NCI-H2227 treated with DMSO at 0.1 percent for 48 hours (cell line): ENCODE measurements at regions not wholly inside any gene's neighbourhood (a gene's known extent, or its start where the extent isn't known, plus 50 kb on each side); places are given as distances from the start of the nearest gene placed in this dataset.

Experiments
- DNase-seq: peaks from one replicate; lab custom pipeline; 2025; lab: John Stamatoyannopoulos, UW

DNA sequence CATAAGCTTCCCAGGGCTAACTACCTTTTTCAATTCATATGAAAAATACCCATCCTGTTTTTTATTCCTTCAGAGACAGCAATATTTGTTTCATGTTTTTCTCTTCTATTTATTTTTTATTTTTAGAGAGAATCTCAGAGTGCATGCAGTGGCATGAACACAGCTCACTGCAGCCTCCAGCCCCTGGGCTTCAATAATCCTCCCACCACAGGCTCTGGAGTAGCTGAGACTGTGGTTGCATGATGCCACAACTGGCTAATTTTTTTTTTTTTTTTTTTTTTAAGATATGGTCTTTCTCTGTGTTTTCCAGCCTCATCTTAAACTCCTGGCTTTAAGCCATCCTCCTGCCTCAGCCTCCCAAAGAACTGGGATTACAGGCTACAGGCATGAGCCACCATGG, 296.7 kb upstream of the AKR1E2 start:
- no peak for DNase-seq

DNA sequence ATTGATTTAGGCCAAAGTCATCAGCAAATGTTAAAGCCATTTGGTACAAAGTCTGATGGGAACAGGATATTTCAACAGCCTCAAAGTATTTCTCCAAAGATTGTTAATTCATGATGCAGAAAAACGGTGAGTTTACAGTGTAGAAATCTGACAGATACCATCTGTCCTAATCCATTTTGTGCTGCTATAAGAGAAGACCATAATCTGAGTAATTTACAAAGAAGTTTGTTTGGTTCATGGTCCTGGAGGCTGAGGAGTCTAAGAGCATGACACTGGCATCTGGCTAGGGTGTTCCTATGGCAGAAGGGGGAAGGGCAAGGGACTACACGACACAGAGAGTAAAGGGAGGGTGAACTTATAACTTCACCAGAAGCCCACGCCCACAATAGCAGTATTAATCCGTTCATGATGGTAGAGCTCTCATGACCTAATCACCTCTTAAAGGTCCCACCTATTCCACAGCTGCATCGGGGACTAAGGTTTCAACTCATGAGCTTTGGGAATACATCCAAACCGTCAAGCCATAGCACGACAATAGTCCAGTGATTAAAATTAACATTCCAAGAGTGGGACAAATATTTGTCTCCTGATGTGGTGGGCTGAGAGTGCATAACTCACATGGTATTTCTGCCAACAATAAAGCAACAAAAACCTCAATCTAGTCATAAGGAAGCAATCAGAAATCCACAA, 298.6 kb upstream of the AKR1E2 start:
- no peak for DNase-seq

DNA sequence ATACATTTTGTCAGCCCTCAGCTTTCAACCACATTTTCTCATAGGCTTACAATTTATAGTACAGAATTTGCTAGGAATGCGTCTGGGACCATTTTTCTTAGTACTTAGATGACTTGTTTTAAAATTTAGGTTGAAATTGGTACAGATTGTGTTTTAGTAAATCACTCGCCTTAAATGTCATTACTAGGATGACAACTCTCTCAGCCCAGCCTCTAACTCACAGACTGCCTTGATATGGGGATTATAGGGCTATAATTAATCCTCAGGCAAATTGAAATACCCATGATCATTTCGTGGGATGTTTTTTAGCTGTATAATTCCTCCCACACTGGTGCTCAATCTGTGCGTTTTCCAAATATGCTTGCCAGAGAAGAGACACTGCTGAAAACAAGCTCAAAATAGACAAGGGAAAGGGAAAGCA, 299.7 kb upstream of the AKR1E2 start:
- no peak for DNase-seq

DNA sequence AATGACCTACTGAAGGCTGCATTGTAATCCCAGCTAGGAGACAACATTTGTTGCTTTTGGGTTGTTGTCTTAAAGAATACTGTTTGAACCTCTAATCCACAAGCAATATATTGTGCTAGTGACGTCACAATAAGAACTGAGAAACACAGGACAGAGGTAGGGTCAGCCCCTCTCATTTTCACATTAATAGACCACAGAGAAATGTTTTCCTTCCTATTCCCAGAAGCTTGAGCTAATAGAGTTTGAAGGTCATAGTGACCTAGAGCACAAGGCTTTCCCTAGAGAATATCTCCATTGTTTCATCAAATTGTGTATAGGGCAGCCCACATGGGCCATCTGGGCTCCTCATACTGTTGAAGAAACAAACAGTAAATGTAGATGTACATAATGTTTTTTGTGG, 300.9 kb upstream of the AKR1E2 start:
- no peak for DNase-seq

DNA sequence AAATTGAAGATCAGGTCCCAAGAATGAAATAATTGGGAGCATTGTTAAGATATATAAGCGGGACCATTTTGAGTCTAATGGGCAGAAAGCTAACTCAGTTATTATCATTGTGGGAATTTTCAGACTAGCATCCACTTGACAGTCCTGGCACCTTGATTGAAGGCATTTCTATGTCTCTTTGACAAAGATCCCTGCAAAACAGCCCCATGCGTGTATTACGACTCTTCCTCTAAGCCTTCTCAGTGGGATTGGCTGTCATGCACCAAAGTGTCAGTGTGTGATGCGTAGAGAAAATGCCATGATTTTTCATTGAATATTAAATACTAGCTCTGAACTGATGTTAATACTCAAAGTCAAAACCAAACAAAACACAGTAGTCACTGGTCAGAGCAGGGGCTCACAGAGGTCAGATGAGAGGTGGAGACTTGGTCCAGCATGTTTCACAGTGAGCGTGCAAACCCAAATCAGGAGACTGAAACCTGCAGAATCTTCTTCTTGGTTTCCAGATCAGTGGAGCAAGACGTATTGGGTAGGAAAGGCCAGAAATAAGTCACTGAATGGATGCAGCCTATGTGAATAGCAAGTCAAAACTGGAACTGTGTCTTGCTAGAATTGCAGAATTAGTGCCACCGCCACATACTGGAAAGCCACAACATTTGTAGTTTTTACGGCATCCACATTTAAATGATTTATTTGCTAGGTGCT, 303.6 kb upstream of the AKR1E2 start:
- DNase-seq: no peak

DNA sequence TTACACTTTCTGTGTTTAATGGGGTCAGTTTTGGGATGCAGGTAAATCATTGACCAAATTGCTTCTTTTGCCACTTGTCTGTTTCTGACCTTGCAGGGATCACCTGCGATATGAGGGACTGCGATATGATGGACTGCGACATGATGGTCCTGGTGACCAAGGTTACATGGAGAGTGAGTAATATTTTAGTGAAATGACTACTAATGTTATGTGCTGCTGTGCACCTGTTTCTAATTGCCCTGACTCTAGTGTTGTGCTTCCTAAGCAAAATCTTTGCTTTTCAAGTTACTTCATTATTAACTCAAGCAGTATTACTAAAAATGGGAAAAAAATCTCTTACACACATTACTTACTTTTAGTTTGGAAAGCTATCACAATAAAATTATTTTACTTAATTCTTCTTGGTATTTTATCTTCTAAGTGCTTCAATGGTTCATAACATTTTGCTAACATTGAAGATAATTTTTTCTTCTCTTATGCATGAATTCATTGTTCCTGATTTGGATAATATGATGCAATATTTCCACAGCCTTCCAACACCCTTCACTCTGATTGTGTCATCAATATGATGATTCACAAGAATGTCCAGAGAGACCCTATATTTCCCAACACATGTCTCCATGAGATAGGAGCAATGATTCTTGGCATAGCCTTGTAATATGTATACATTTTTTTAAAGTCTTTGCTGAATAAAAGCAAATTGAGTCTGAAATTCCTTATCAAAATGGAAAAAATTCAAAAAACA, 306.2 kb upstream of the AKR1E2 start:
- DNase-seq: no peak

DNA sequence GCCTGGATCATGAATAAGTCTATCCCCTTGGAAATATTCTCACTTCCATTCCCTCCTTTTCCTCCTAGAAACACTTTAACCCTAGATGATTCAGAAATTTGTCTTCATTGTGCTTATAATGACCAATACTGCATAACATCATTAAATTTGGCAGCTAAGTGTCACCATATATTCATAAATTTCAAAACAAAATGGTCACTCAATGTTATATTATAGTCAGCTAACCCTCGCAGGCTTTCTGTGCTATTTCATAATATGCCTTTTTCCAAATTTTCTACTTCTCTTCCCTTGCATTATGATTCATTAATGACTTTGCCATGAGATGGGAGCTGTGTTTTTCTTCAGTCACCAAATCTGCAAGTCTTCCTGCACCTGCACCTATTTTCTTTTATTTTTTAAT, 308.3 kb upstream of the AKR1E2 start:
- no peak for DNase-seq

DNA sequence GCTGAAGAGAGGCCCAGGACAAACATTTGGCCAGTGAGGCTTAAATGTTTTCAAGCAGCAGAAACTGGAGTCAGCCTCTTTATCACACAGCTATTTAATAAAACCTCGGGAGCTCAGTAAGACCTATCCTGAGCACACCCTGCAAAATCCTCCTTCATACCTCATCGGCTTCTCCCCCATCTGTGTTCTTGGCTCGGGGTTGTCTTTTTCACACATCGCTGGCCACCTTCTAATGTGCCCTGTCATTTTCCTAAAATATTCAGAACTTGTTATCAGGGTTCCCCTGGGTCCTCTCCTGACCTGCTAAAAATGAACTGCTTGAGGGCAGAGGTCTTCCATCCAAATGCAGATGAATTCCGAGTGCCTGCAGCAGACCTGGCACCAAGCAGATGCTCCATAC, 310.3 kb upstream of the AKR1E2 start:
- no peak for DNase-seq

DNA sequence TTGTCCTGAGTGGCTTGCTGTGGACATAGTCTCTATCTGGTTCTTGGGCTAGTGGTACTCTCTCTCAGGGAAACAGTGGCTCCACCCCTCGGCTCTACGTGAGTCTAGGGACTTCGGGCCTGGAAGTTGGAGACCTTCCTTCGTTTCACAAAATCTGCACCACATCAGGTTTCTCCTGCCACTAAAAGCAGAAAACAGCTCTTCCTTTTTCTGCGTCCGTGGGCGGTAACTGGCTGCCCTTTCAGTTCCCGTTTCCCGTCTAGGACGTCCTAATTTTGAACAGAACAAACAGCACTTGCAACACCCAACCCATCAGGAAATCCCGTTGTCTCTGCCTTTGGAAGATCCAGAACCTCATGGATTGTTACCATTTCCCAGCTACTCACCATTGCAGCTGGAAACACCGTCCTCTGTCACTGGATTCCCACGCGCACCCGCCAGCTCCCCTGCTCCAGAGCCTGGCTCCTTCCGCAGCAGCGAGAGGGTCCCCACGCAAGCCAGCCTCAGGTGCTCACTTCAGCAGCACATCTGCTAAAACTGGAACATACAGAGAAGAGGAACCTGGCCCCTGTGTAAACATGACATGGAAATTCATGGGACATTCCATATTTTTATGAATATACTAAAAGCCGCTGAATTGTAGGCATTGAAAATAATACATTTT, 311.4 kb upstream of the AKR1E2 start:
- no peak for DNase-seq

DNA sequence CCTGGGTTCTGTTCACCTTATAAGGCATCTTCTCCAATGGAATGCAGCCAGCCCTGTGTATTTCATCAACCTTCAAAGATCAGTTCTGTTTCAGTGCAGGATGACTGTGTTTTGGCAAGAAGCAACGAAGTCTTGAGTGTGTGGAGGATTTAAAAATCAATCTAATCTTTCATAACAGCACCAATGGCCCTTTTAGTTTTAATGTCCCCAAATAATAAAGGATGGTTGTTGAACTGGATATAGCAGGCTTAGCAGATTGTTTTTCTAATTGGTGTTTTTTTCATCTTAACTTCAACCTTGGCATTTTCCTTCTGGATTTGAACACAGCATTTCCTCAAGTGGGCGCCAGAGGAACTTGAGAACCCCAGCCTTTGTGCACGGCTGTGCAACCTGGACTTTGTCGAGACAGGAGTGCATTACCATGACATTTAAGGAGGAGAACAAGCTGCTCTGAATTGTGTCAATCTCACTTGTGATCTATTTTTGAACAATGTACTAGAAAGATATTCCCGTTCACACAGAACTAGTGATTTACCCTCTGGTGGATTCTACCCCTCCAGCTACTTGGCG, 313.3 kb upstream of the AKR1E2 start:
- DNase-seq: no peak

DNA sequence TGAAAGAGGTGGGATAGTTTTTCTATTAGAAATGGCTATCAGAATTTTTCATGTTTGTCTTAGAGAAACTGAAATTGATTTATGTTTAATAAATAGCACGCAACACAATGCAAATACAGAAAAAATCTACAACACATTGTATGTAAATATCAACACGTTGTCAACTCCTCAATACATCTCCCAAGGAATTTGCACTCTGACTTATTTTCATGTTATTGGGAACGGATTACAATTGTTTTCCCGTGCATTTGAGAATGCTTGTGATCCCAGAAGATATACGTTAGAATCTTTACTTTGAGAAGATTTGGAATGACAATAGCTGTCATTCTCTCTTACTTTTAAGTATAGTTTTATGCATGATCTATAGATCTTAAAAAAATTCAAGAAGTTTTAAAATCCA, 313.8 kb upstream of the AKR1E2 start:
- no peak for DNase-seq

DNA sequence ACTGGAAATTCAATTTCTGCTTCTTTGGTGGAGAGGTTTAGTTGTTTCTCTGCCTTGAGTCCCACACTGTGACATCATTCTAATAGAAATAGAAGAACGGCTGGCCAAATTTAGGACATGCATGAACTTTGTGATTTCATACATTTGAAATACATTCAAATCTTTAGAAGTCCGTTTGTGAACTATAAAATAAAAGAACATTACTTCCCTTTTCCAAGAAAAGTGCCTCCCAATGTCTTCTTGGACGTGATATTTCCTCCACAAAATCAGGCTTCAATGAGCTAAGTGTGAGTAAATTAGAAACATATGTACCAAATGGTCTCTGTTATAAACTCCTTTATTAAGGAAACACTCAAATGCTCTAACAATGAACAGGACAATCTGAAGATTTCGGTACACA, 314.5 kb upstream of the AKR1E2 start:
- DNase-seq: no peak

DNA sequence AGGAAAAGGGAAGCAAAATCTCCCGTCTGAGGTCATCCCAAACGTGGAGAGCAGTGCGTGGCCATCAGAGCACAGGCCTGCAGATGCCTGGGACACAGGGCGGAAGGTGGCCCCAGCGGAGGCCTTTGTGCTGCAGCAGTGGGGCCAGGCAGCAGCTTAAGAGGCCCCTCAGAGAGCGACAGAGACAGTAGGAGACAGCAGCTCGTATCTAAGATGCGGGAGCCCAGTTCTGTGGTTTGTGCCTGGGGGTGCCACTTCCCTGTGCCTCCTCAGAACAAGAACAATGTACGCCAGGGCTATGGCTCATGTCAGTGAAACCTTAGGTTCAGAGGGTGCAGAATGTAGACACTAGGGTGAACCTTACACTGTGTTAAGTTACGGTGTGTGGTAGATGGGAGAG, 316.6 kb upstream of the AKR1E2 start:
- DNase-seq: no peak

DNA sequence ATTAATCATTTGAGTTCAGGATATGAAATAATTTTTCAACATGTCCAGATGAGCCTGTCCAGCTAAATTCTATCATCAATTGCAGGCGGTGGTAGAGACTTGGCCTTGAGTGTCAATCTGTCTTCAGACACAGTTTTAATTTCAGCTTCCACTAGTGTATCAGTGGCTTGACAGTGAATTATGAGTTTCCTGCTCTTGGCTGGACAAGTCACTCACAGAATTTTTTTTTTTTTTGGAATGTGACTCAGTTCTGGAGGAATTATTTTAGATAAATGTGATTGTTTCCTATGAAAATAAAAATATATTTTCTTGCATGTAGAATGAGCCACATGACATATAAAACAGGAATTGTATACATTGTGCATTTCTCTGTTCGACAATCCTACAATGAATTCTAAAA, 319.9 kb upstream of the AKR1E2 start:
- no peak for DNase-seq

DNA sequence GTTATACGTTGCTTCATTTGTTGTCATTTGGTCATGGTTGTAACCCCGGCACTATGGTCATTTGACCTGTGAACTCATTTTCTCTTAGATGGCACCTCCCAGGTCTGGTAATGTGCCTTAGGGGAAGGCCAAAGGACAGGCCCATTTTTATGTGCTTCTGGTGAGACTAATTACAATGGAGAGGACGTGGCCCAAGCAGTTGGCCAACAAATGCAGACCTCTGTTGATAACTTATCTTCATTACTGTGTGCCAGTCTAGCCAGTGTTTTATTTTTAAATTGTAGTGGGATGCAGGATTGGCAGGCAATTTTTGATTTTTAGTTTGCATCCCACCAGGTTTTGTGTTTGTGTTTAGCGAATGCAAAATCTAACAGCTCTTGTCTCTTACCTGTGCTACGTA, 321.5 kb upstream of the AKR1E2 start:
- no peak for DNase-seq

DNA sequence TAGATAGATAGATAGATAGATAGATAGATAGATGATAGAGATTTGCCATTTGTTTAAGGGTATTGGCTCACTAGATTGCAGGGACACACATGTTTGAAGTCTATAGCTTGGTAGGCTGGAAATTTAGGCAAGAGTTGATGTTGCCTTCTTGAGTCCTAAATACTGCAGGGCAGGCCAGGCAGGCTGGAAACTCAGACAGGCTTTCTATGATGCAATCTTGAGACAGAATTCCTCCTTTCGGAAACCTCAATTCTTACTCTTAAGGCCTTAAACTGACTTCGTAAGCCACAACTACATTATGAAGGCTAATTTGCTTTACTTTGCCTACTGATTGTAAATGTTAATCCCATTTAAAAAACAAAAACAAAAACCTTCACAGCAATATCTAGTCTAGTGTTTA, 322.9 kb upstream of the AKR1E2 start:
- DNase-seq: no peak

DNA sequence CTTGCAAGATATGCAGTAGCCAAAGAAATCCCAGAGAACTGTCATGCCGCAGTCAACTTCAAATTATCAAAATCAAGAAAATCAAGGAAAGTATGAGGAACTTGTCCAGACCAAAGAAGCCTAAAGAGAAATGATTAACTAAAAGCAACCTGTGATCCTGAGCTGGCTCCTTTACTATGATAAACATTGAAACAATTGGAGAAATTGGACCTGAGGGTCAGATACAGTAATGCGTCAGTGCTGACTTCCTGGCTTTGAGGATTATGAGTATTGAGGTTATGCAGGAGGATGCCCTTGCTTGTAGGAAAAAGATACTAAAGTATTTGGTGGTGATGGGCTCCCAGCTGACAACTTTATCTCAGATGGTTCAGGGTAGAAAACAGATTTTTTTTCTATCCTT, 324.7 kb upstream of the AKR1E2 start:
- DNase-seq: no peak

DNA sequence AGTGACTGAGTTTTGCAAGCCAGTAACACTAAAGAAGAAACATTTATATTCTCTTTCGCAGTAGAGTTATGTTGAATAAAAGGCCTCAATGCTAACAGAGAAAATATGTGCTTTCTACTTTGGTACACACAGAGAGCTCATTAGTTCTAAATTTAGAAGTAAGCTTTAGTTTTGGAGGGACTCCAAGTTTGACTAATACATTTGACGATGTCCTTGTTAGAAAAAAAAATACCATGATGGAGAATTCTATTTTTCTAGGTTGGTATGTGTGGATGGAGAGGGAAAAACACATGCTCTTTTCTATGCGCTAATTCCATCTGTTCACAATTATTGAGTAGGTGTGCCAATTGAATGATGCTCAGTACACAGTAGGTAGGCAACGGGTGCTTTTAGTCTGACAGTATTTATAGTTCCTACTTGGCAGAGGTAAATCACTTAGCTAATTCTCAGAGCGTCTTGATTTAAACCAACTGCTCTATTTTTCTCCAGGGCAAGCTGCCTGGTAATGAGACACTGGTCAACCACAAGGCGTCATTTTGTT, 327.2 kb upstream of the AKR1E2 start:
- DNase-seq: no peak

DNA sequence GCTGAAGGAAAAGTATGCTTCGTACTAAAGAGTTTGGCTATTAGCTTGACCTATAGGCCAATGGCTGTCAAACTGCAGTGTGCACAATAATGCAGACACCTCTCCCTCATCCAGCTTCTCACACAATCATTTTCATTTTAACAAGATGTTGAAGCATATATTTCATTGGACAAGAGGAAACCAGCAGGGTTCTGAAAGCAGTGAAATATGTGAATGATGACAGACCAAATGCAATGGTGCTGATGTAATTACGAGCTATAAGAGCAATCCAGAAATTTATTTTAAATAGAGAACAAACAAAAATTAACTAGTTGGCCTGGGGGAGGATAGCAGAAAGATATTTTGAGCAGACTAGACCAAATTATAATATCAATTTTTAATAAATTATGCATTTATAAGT, 331.5 kb upstream of the AKR1E2 start:
- DNase-seq: no peak

DNA sequence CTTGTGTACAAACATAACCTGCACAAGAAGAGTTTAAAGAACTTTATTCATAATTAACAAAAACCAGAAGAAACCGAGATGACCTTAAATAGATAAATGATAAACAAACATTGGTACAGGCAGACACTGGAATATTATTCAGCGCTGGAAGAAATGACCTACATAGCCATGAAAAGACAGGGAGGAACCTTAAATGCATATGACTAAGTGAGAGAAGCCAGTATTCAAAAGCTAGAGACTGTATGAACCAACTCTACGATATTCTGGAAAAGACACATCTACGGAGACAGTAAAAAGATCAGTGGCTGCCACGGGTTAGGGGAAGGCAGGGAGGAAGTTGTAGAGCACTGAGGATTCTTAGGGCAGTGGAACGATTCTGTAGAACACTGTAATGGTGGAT, 333.8 kb upstream of the AKR1E2 start:
- DNase-seq: no peak

DNA sequence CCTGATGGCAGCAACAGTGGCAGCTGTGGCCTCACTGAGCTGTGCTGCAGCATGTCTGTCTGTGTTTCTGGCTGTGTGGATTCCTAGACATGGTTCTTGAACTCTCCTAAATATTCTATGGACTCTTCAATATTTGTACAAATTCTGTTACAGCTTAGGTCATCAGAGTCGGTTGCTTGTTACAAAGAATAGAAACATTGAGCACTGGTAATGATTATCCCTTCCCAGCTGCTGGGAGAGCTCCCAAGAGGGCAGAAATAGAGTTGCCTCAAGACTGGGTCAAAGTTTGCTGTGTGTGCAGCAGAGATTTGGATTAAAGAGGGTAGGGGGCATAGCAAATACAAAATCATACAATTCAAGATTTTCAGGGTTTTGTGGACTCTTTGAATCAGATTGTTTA, 337.1 kb upstream of the AKR1E2 start:
- DNase-seq: no peak

DNA sequence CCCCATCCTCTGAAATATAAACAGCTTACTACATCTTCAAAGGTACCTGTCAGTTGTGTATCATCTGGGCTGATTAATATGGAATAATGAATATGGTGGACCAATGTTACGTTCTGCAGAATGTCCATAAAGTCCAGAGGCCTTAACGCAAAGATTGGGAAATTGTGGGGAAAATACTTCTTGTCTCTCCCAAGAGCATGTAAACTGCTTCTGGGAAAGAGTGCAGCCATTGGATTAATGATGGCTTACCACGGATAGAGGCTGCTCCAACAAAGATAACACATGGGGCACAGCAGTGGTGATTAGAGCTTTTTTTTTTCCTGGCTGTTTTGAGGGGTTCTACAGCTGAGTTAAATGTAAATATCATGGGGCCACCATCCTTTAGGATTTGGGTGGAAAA, 340.4 kb upstream of the AKR1E2 start:
- DNase-seq: no peak
